ENCODE measurements at regions not wholly inside any gene's neighbourhood (a gene's known extent, or its start where the extent isn't known, plus 50 kb on each side); places are given as distances from the start of the nearest gene placed in this dataset.
"Not testable (repeated sequence)": the region's sequence is repeated elsewhere in the genome, so short reads cannot be mapped to it uniquely, and the experiment has no call there.

DNA sequence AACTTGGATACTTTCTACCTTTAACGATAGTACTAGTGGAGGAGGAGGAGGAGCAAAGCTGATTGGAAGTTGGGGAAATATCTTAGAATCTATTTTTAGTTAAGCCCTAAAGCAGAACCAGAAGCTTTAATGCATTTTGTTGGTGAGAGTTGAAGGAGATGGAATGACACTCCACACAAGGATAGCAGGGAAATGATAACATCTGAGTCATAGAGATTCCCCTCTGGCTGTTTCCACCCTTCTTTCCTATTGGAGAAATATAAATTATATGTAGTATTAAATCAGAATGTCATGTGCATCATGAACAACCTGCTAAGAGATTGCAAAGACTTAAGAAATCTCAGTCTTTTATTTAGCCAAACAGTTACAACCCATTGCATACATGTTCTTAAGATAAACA, 1357.7 kb downstream of the NCAM2 start:
- DNase-seq (no peak), ATAC-seq (no peak)
- Histone ChIP-seq H3K9me3 (peaks cover 0 to 2% (median 0%) of the 10 kb centered on the region in 12 donors), H3K4me3 (no peak overlapping the region), H3K27me3 (no peaks in the 10 kb centered on the region), H3K27ac (no peak overlapping the region), H3K4me1 (no peaks in the 10 kb centered on the region), H3K36me3 (no peaks in the 10 kb centered on the region)
- WGBS, 4 donors, result 66 to 83% (median 74%) methylated on average over 1 of the region's 1 CpG
- TF ChIP-seq, protein P1, sequence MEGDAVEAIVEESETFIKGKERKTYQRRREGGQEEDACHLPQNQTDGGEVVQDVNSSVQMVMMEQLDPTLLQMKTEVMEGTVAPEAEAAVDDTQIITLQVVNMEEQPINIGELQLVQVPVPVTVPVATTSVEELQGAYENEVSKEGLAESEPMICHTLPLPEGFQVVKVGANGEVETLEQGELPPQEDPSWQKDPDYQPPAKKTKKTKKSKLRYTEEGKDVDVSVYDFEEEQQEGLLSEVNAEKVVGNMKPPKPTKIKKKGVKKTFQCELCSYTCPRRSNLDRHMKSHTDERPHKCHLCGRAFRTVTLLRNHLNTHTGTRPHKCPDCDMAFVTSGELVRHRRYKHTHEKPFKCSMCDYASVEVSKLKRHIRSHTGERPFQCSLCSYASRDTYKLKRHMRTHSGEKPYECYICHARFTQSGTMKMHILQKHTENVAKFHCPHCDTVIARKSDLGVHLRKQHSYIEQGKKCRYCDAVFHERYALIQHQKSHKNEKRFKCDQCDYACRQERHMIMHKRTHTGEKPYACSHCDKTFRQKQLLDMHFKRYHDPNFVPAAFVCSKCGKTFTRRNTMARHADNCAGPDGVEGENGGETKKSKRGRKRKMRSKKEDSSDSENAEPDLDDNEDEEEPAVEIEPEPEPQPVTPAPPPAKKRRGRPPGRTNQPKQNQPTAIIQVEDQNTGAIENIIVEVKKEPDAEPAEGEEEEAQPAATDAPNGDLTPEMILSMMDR (IDR thresholded peaks at IDR 0.05), result no peak
- TF ChIP-seq POLR2A (IDR thresholded peaks at IDR 0.05), result no peak
- intact Hi-C loops (cut with DNase I), result no loop called here

- 60 to 70% (median 68%) methylated on average over 4 of the region's 4 CpGs for WGBS, 4 donors
- H3K9me3 ChIP-seq, result peaks cover 0 to 3% (median 0%) of the 10 kb centered on the region in 12 donors
- no peak overlapping the region for H3K4me3 ChIP-seq
- no peaks in the 10 kb centered on the region for H3K36me3 ChIP-seq
- no peak overlapping the region for H3K27ac ChIP-seq
- DNase-seq (no peak), ATAC-seq (no peak)
- intact Hi-C loops (cut with DNase I), result no loop called here
- no peaks in the 10 kb centered on the region for H3K27me3 ChIP-seq
- H3K4me1 ChIP-seq, result no peaks in the 10 kb centered on the region
- TF ChIP-seq, protein P1 (IDR thresholded peaks at IDR 0.05), result no peak
- TF ChIP-seq POLR2A (IDR thresholded peaks at IDR 0.05), result no peak
Observed at GRCh38 chr21:22356663-22357062, 1358.5 kb downstream of the NCAM2 start.

DNA sequence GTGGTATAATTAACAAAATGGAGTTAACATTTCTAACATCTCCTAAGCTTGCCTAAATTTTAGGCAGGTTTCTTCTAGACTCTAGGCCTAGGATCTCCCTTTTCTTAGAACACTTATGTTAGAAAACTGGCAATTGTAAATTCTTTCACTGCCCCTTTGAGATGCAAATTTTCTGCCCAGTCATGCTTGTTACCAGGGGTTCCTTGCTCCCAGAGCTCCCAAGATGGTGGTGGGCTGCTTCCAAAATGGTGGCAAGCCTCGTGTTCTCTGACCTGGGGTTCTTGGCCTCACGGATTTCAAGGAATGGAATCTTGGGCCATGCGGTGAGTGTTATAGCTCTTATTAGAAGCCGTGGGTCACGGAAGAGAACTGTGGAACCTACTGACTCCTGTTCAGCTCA, 1361.4 kb downstream of the NCAM2 start:
- H3K27ac ChIP-seq; H3K27me3 ChIP-seq; ATAC-seq; H3K9me3 ChIP-seq; DNase-seq; H3K4me1 ChIP-seq; H3K4me3 ChIP-seq; intact Hi-C loops (cut with DNase I); H3K36me3 ChIP-seq: not testable (repeated sequence)
- 71 to 94% (median 81%) methylated on average over 3 to 5 of the region's 5 CpGs for WGBS, 4 donors

- H3K27me3 ChIP-seq, result no peaks in the 10 kb centered on the region
- H3K9me3 ChIP-seq, result peaks cover 0 to 5% (median 0%) of the 10 kb centered on the region in 12 donors
- no peak overlapping the region for H3K4me3 ChIP-seq
- H3K36me3 ChIP-seq, result no peaks in the 10 kb centered on the region
- intact Hi-C loops (cut with DNase I), result no loop called here
- H3K27ac ChIP-seq, result no peak overlapping the region
- 70 to 84% (median 81%) methylated on average over 6 to 7 of the region's 7 CpGs for WGBS, 4 donors
- H3K4me1 ChIP-seq, result no peaks in the 10 kb centered on the region
- DNase-seq (no peak), ATAC-seq (no peak)
- TF ChIP-seq, protein P1 (IDR thresholded peaks at IDR 0.05), result no peak
- TF ChIP-seq POLR2A (IDR thresholded peaks at IDR 0.05), result no peak
Observed at GRCh38 chr21:22363504-22363903, 1365.3 kb downstream of the NCAM2 start.

DNA sequence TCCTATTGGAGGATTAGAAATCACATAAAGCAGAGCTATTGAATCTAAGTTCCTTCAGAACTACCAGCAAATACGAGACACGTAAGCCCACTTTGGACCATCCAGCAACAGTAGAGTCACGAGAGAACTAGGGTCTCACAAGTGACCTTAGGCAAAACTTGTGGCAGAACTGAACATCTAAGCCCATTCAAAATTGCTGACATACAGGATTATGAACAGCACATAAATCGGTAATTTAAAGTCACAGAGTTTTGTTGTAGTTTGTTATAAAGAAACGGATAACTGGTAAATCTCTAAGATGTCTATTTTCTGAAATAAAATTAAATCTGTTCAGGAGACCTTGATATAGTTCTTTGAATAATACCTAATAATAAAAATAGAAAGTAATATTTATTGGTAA, 1366.0 kb downstream of the NCAM2 start:
- Histone ChIP-seq H3K27ac (no peak overlapping the region), H3K27me3 (no peaks in the 10 kb centered on the region), H3K4me3 (no peak overlapping the region), H3K4me1 (no peaks in the 10 kb centered on the region), H3K36me3 (no peaks in the 10 kb centered on the region), H3K9me3 (peaks cover 0 to 5% (median 0%) of the 10 kb centered on the region in 12 donors)
- DNase-seq, result no peak
- TF ChIP-seq, protein P1 (IDR thresholded peaks at IDR 0.05), result no peak
- no peak for TF ChIP-seq POLR2A (IDR thresholded peaks at IDR 0.05)
- intact Hi-C loops (cut with DNase I), result no loop called here
- ATAC-seq, result no peak
- WGBS, 4 donors, result 86 to 89% (median 88%) methylated on average over 5 of the region's 5 CpGs
